ENCODE measurements at regions not wholly inside any gene's neighbourhood (a gene's known extent, or its start where the extent isn't known, plus 50 kb on each side); places are given as distances from the start of the nearest gene placed in this dataset.

- TF ChIP-seq ZNF462 (CRISPR knock-in tag; IDR thresholded peaks at IDR 0.05): no peak
- no peak for TF ChIP-seq EZH2 (IDR thresholded peaks at IDR 0.05; ENCODE audit: low read depth, unreplicated experiment)
- no peak for TF ChIP-seq ZNF331 (CRISPR knock-in tag; IDR thresholded peaks at IDR 0.05; ENCODE audit: low read depth)
Measured at GRCh38 chr2:216557413-216557812, 58.8 kb downstream of the RPL37A start (continued).

GRCh38 chr2:216557820-216558219 is 59.2 kb downstream of the RPL37A start:
- peaks cover 25% of the 10 kb centered on the region for H3K4me1 Mint-ChIP-seq
- TF ChIP-seq JUNB (IDR thresholded peaks at IDR 0.05; ENCODE audit: unreplicated experiment) (no peak), POLR2AphosphoS5 (IDR thresholded peaks at IDR 0.05; ENCODE audit: low read depth) (no peak), ZNF462 (CRISPR knock-in tag; IDR thresholded peaks at IDR 0.05) (no peak), STAT1 (IDR thresholded peaks at IDR 0.05; ENCODE audit: unreplicated experiment) (no peak), EZH2 (IDR thresholded peaks at IDR 0.05; ENCODE audit: low read depth, unreplicated experiment) (no peak), NANOG (IDR thresholded peaks at IDR 0.05; ENCODE audit: borderline replicate concordance) (no peak), ETS1 (IDR thresholded peaks at IDR 0.05) (no peak), ZNF114 (CRISPR knock-in tag; IDR thresholded peaks at IDR 0.05) (no peak), EZH2phosphoT487 (IDR thresholded peaks at IDR 0.05; ENCODE audit: unreplicated experiment) (no peak), ZNF331 (CRISPR knock-in tag; IDR thresholded peaks at IDR 0.05; ENCODE audit: low read depth) (no peak)

More at GRCh38 chr2:216557820-216558219, 59.2 kb downstream of the RPL37A start:
- H2AFZ ChIP-seq: no peak overlapping the region
- no peaks in the 10 kb centered on the region for H3K9me3 Mint-ChIP-seq
- H3K27ac ChIP-seq (ENCODE audit: low read depth): no peak overlapping the region
- H4K20me1 ChIP-seq (replicated peaks; ENCODE audit: insufficient read depth): no peaks in the 10 kb centered on the region
- no peaks in the 10 kb centered on the region for H3K27me3 ChIP-seq (ENCODE audit: insufficient read depth)
- peaks cover 10% of the 10 kb centered on the region for H3K4me1 ChIP-seq (ENCODE audit: insufficient read depth)
- no peaks in the 10 kb centered on the region for H3K36me3 ChIP-seq (ENCODE audit: insufficient read depth)
- H3K27me3 Mint-ChIP-seq (ENCODE audit: insufficient read depth, low read depth, poor library complexity): peaks cover 14% of the 10 kb centered on the region
- H3K36me3 Mint-ChIP-seq (ENCODE audit: low read depth): no peaks in the 10 kb centered on the region; the same call in 2 of the 3 replicates
- no peak overlapping the region for H3K4me3 ChIP-seq
- H3F3A ChIP-seq (replicated peaks; ENCODE audit: low read depth): no peaks in the 10 kb centered on the region
- H3K79me2 ChIP-seq (replicated peaks; ENCODE audit: insufficient read depth): no peaks in the 10 kb centered on the region
- H3K4me3 Mint-ChIP-seq: no peak overlapping the region
- ATAC-seq (peak; percentile 20), DNase-seq (ENCODE audit: low spot score) (no peak)
- H3K27ac Mint-ChIP-seq: no peak overlapping the region
- H3K4me2 ChIP-seq: no peak overlapping the region
- peaks cover 16% of the 10 kb centered on the region; the same call in 1 of the 2 replicates for H3K9me2 ChIP-seq (ENCODE audit: insufficient read depth)
